A673 (cell line): ENCODE measurements at regions not wholly inside any gene's neighbourhood (a gene's known extent, or its start where the extent isn't known, plus 50 kb on each side); places are given as distances from the start of the nearest gene placed in this dataset.

ENCODE experiments used
- BruUV-seq: library from RNA; stranded (reverse); fragments of 400-500 nt; replicated peaks from 2 replicates; lab custom pipeline; 2021; lab: Mats Ljungman, UMichigan
- CTCF ChIA-PET: fragments of 300-600 bp; sonication (Branson Sonifier 250); formaldehyde crosslinking; loops from one replicate; lab custom pipeline; 2022; ENCODE audit warnings: antibody characterized with exemption; lab: Charles Lee
- POLR2A ChIA-PET: fragments of 300-600 bp; sonication (Branson Sonifier 250); formaldehyde crosslinking; loops from one replicate; lab custom pipeline; 2022; ENCODE audit warnings: antibody characterized with exemption; ENCODE audit not compliant: low non-redundant PET; lab: Charles Lee
- DNase-seq: peaks from one replicate; pipeline ENCODE4 v3.0.0-alpha.2; 2015; ENCODE audit warnings: low spot score
- H3K27ac ChIP-seq: fragments of 200-600 bp; sonication (generic); 2 replicates; pipeline ENCODE4 v1.5.1; 2016; ENCODE audit warnings: mixed run types, low read depth, mild to moderate bottlenecking, mixed read lengths, antibody characterized with exemption, low read length; ENCODE audit not compliant: poor library complexity, severe bottlenecking
- H3K27me3 ChIP-seq: fragments of 200-600 bp; sonication (generic); replicated peaks from 2 replicates; pipeline ENCODE4 v1.6.1; 2017; ENCODE audit warnings: mixed run types, low read depth, mild to moderate bottlenecking, mixed read lengths, antibody characterized with exemption, low read length; ENCODE audit not compliant: insufficient read depth, poor library complexity
- H3K36me3 ChIP-seq: fragments of 200-600 bp; sonication (generic); 2 replicates; pipeline ENCODE4 v1.6.1; 2016; ENCODE audit warnings: mixed run types, mild to moderate bottlenecking, mixed read lengths, antibody characterized with exemption, low read length; ENCODE audit not compliant: insufficient read depth, poor library complexity, severe bottlenecking
- H3K4me1 ChIP-seq: fragments of 200-600 bp; sonication (generic); 2 replicates; pipeline ENCODE4 v1.6.1; 2017; ENCODE audit warnings: mixed run types, mild to moderate bottlenecking, mixed read lengths, antibody characterized with exemption, low read length; ENCODE audit not compliant: insufficient read depth, poor library complexity, severe bottlenecking
- H3K4me3 ChIP-seq: fragments of 200-600 bp; sonication (generic); 2 replicates; pipeline ENCODE4 v1.5.1; 2016; ENCODE audit warnings: low read depth, mixed run types, mild to moderate bottlenecking, mixed read lengths, low read length; ENCODE audit not compliant: poor library complexity, severe bottlenecking
- H3K9me3 ChIP-seq: fragments of 200-600 bp; sonication (generic); 2 replicates; pipeline ENCODE4 v1.6.1; 2016; ENCODE audit warnings: mixed run types, low read depth, mild to moderate bottlenecking, mixed read lengths, antibody characterized with exemption, low read length; ENCODE audit not compliant: poor library complexity, severe bottlenecking
- CTCF ChIP-seq: fragments of 300-800, 200-600 bp; sonication (generic); conservative IDR thresholded peaks from 2 replicates; pipeline ENCODE4 v1.5.1; 2017; ENCODE audit warnings: low read depth, mild to moderate bottlenecking, antibody characterized with exemption, low read length, moderate library complexity, mixed read lengths
- EZH2 ChIP-seq: fragments of 200-600 bp; sonication (generic); IDR thresholded peaks from 2 replicates; pipeline ENCODE4 v1.6.1; 2017; ENCODE audit warnings: borderline replicate concordance, low read depth, mild to moderate bottlenecking, mixed read lengths, antibody characterized with exemption, low read length; ENCODE audit not compliant: poor library complexity, severe bottlenecking
- intact Hi-C: fragments of 100-400 bp; cut with micrococcal nuclease; formaldehyde crosslinking; loops from one replicate; pipeline ENCODE4 v1.10.0; 2022; ENCODE audit not compliant: unreplicated experiment

DNA sequence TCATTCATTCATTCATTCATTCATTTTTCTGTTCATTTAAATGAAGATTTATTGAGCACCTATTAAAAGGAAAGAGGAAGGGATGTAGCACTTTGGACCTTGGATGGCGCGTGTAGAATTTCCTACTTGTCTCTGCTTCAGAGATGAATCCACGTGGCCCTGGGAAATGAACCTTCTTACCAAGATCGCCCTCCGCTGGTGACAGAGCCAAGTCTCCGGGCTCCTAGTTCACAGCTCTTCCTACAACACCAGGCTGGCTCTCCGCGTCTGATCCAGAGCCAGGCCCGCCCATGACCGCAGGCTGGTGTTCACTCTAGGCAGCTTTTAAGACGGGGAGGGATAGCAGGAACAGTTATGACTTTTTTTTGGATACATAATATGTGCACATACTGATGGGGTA, 70.9 kb upstream of the PIWIL1 start:
- TF ChIP-seq EZH2 (no peak), CTCF (no peak)
- H3K4me1 ChIP-seq = no peaks in the 10 kb centered on the region
- no peak overlapping the region for H3K27ac ChIP-seq
- peaks cover 9% of the 10 kb centered on the region for H3K27me3 ChIP-seq
- CTCF ChIA-PET = no interaction called here
- POLR2A ChIA-PET = no interaction called here
- no peaks in the 10 kb centered on the region for H3K9me3 ChIP-seq
- no peak overlapping the region for H3K4me3 ChIP-seq
- no TSS peak for BruUV-seq
- no peaks in the 10 kb centered on the region for H3K36me3 ChIP-seq
- no peak for DNase-seq
- intact Hi-C loops = no loop called here

GRCh38 chr12:130280231-130280630, 57.5 kb upstream of the PIWIL1 start:
- Histone ChIP-seq H3K4me3 (no peak overlapping the region), H3K9me3 (peaks cover 3% of the 10 kb centered on the region), H3K4me1 (no peaks in the 10 kb centered on the region), H3K36me3 (no peaks in the 10 kb centered on the region), H3K27ac (no peak overlapping the region), H3K27me3 (no peaks in the 10 kb centered on the region)
- DNase-seq = no peak
- ChIA-PET POLR2A (no interaction called here), CTCF (no interaction called here)
- no peak for TF ChIP-seq CTCF
- TF ChIP-seq EZH2 = no peak
- BruUV-seq = no TSS peak
- intact Hi-C loops = no loop called here

GRCh38 chr12:130280742-130281141, 56.9 kb upstream of the PIWIL1 start:
- POLR2A ChIA-PET = no interaction called here
- intact Hi-C loops = no loop called here
- no TSS peak for BruUV-seq

More at GRCh38 chr12:130280742-130281141, 56.9 kb upstream of the PIWIL1 start:
- Histone ChIP-seq H3K4me1 (no peaks in the 10 kb centered on the region), H3K9me3 (peaks cover 3% of the 10 kb centered on the region), H3K27me3 (no peaks in the 10 kb centered on the region), H3K27ac (no peak overlapping the region), H3K4me3 (no peak overlapping the region), H3K36me3 (no peaks in the 10 kb centered on the region)
- DNase-seq = no peak
- TF ChIP-seq CTCF = no peak
- no peak for TF ChIP-seq EZH2
- CTCF ChIA-PET = no interaction called here
